HEK293 (cell line): ENCODE measurements at regions not wholly inside any gene's neighbourhood (a gene's known extent, or its start where the extent isn't known, plus 50 kb on each side); places are given as distances from the start of the nearest gene placed in this dataset.
A peak's percentile ranks its signal among the peaks of the same experiment; 100 is the strongest.

Source experiments
- CTCF ChIA-PET: fragments of 350-600 bp; formaldehyde crosslinking; extraction: SDS; loops from one replicate; lab custom pipeline; 2021; ENCODE audit warnings: antibody characterized with exemption; lab: Yijun Ruan, JAX
- POLR2A ChIA-PET: fragments of 300-600 bp; formaldehyde crosslinking; extraction: SDS; loops from one replicate; lab custom pipeline; 2020; ENCODE audit warnings: antibody characterized with exemption, inconsistent platforms; lab: Yijun Ruan, JAX
- H3K27ac ChIP-seq: fragments of 200-500 bp; sonication (Bioruptor generic); 2 replicates; pipeline ENCODE4 v1.5.1; 2014; ENCODE audit warnings: low read depth, low read length, control low read depth, inconsistent platforms; ENCODE audit errors: extremely low read depth
- H3K36me3 ChIP-seq, 2 experiments: fragments of 200-500 bp in 1 of 2; sonication (Bioruptor generic) in 1 of 2; 1 replicate in 1 of 2; 2 replicates in 1 of 2; pipeline ENCODE4 v1.5.1; 2014 to 2017; ENCODE audit warnings: inconsistent platforms in 2 of 2, low read length in 2 of 2; ENCODE audit not compliant: control insufficient read depth in 2 of 2, insufficient read depth in 1 of 2
- H3K4me1 ChIP-seq: fragments of 200-500 bp; sonication (Bioruptor generic); 2 replicates; pipeline ENCODE4 v1.5.1; 2014; ENCODE audit warnings: mild to moderate bottlenecking, low read length, inconsistent platforms; ENCODE audit not compliant: control insufficient read depth, insufficient read depth
- H3K4me3 ChIP-seq: 2 replicates; pipeline ENCODE4 v1.5.1; 2011; ENCODE audit warnings: low read depth, mild to moderate bottlenecking, control low read depth, low read length, moderate library complexity
- H3K9me3 ChIP-seq: fragments of 200-500 bp; sonication (Bioruptor generic); 2 replicates; pipeline ENCODE4 v1.5.1; 2014; ENCODE audit warnings: low read depth, low read length, inconsistent platforms; ENCODE audit not compliant: control insufficient read depth, insufficient read depth
- HOXC10 ChIP-seq: sonication (generic); formaldehyde crosslinking; IDR thresholded peaks from 2 replicates; pipeline ENCODE4 v1.8.1; 2023; ENCODE audit warnings: mild to moderate bottlenecking, missing genetic modification reagents
- KLF9 ChIP-seq: fragments of 450-650 bp; formaldehyde crosslinking; IDR thresholded peaks from 2 replicates; pipeline ENCODE4 v1.5.1; 2016; ENCODE audit warnings: missing biosample characterization, missing genetic modification characterization, low read depth
- OSR2 ChIP-seq: fragments of 450-650 bp; formaldehyde crosslinking; IDR thresholded peaks from 2 replicates; pipeline ENCODE4 v1.5.1; 2016; ENCODE audit warnings: missing biosample characterization, missing genetic modification characterization
- ZBTB17 ChIP-seq: fragments of 450-650 bp; formaldehyde crosslinking; IDR thresholded peaks from 2 replicates; pipeline ENCODE4 v1.5.1; 2016; ENCODE audit warnings: missing biosample characterization, missing genetic modification characterization
- ZNF132 ChIP-seq: fragments of 450-650 bp; formaldehyde crosslinking; IDR thresholded peaks from 2 replicates; pipeline ENCODE4 v1.5.1; 2017; ENCODE audit warnings: missing biosample characterization, missing genetic modification characterization, borderline replicate concordance
- ZNF366 ChIP-seq: fragments of 450-650 bp; formaldehyde crosslinking; conservative IDR thresholded peaks from 2 replicates; pipeline ENCODE4 v1.5.1; 2016; ENCODE audit warnings: missing biosample characterization, missing genetic modification characterization
- ZNF510 ChIP-seq: fragments of 450-650 bp; formaldehyde crosslinking; IDR thresholded peaks from 2 replicates; pipeline ENCODE4 v1.5.1; 2018; ENCODE audit warnings: mild to moderate bottlenecking, missing genetic modification characterization, missing biosample characterization; ENCODE audit not compliant: insufficient replicate concordance
- TF ChIP-seq, protein P1 (sequence below): fragments of 450-650 bp; formaldehyde crosslinking; IDR thresholded peaks from 2 replicates; pipeline ENCODE4 v1.5.1; 2017; ENCODE audit warnings: missing biosample characterization, mild to moderate bottlenecking, missing genetic modification characterization, moderate library complexity
- TF ChIP-seq, protein P2 (sequence below): fragments of 450-650 bp; formaldehyde crosslinking; IDR thresholded peaks from 2 replicates; pipeline ENCODE4 v1.5.1; 2016; ENCODE audit warnings: missing biosample characterization, missing genetic modification characterization
- TF ChIP-seq, protein P3 (sequence below): fragments of 450-650 bp; formaldehyde crosslinking; IDR thresholded peaks from 2 replicates; pipeline ENCODE4 v1.5.1; 2016; ENCODE audit warnings: missing biosample characterization, missing genetic modification characterization

DNA sequence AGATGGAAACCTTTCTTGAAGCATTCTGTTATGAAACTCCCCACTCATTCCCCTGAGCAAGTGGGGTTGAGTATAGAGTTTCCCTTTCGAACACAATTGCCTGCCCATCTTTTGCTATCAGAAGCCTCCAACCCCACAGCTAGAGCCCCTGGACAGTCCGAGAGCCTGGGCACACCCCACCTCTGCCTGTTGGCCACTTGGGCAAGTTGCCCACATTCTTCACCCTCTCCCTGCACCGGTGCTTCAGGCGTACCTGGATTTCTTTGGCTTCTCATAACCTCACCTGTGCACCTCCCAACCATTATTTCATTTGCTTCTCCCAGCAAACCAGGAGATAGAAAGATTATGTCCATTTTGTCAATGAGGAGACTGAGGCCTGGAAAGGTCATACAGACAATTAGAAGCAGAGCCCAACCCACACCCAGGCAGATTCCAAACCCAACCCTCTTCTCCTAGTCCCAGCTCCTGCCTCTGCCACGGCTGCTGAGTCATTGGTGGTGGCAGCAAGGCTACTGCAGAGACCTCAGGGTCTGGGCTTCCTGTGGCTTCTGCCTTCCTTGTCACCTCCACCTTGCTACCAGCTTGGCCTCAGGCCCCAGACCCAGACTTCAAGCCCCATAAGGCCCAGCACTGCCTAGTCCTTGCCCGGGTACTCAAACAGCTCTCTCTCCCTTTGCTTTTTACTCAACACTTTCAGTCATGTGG is 118.7 kb upstream of the ZBTB40 start:
- no peaks in the 10 kb centered on the region for H3K36me3 ChIP-seq
- CTCF ChIA-PET = no interaction called here
- H3K27ac ChIP-seq = no peak overlapping the region
- POLR2A ChIA-PET = no interaction called here
- H3K4me1 ChIP-seq = no peaks in the 10 kb centered on the region
- H3K9me3 ChIP-seq = no peaks in the 10 kb centered on the region
- no peak overlapping the region for H3K4me3 ChIP-seq
- TF ChIP-seq, protein P1, sequence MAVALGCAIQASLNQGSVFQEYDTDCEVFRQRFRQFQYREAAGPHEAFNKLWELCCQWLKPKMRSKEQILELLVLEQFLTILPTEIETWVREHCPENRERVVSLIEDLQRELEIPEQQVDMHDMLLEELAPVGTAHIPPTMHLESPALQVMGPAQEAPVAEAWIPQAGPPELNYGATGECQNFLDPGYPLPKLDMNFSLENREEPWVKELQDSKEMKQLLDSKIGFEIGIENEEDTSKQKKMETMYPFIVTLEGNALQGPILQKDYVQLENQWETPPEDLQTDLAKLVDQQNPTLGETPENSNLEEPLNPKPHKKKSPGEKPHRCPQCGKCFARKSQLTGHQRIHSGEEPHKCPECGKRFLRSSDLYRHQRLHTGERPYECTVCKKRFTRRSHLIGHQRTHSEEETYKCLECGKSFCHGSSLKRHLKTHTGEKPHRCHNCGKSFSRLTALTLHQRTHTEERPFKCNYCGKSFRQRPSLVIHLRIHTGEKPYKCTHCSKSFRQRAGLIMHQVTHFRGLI (tag by site-specific recombination) = peak; percentile 72; the same call in 1 of the 2 replicates
- peak; percentile 73 for TF ChIP-seq OSR2 (tag by site-specific recombination)
- TF ChIP-seq, protein P2, sequence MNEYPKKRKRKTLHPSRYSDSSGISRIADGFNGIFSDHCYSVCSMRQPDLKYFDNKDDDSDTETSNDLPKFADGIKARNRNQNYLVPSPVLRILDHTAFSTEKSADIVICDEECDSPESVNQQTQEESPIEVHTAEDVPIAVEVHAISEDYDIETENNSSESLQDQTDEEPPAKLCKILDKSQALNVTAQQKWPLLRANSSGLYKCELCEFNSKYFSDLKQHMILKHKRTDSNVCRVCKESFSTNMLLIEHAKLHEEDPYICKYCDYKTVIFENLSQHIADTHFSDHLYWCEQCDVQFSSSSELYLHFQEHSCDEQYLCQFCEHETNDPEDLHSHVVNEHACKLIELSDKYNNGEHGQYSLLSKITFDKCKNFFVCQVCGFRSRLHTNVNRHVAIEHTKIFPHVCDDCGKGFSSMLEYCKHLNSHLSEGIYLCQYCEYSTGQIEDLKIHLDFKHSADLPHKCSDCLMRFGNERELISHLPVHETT (tag by site-specific recombination) = no peak
- TF ChIP-seq, all 188 proteins: peak for 2

DNA sequence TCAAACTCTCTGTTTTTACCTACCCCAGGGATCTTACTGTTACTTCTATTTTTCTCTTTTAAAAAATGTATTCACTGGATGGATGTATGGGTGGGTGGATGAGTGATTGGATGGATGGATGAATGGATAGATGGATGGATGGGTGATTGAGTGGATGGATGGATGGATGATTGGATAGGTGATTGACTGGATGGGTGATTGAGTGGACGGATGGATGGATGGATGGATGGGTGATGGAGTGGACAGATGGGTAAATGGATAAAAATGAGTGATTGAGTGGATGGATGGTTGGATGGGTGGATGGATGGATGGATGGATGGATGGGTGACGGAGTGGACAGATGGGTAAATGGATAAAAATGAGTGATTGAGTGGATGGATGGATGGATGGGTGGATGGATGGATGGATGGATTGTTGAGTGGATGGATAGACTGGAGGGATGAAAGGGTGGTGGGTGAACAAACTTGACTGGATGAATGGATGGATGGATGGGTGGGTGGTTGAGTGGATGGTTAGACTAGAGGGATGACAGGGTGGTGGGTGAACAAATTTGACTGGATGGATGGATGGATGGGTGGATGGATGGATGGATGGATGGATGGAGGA is 118.0 kb upstream of the ZBTB40 start:
- ChIA-PET CTCF (no interaction called here), POLR2A (no interaction called here)
- Histone ChIP-seq H3K9me3 (no peaks in the 10 kb centered on the region), H3K4me1 (no peaks in the 10 kb centered on the region), H3K4me3 (no peak overlapping the region), H3K36me3 (no peaks in the 10 kb centered on the region), H3K27ac (no peak overlapping the region)
- no peak for TF ChIP-seq KLF9 (tag by site-specific recombination)
- peak; percentile 93 for TF ChIP-seq ZNF366 (tag by site-specific recombination)
- TF ChIP-seq ZBTB17 = peak; percentile 99

DNA sequence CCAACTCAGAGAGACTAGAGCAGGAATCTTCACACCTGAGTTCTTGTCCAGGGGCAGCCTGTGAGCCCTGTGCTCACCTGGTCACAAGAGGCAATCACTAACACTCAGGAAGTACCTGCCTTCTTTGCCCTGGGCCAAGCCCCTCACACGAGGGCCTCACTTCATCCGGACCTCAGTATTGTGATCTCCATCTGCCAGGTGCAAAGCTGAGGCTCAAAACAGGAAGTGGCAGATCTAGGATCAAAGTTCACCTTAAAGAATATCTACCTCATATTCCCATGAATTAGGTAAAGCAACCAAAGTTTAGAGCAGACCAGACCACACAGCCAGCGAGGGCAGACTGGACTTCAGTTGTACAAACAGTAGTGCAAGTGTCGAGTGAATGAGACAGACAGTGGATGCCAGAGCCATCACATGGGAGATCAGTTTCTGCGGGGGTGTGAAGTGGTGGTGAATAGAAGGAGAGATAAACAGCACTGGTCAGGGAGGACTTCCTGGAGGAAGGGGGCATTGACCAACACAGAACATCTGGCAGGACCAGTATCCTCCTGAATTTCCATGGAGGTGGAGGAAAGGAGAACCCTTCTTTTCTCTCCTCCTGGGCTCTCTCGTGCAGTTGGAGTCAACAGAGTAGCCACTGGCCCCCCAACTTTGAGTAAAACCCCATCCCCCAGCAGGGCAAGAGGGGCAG is 116.6 kb upstream of the ZBTB40 start:
- Histone ChIP-seq H3K36me3 (no peaks in the 10 kb centered on the region), H3K4me1 (no peaks in the 10 kb centered on the region), H3K9me3 (no peaks in the 10 kb centered on the region), H3K27ac (no peak overlapping the region), H3K4me3 (no peak overlapping the region)
- ChIA-PET CTCF (interaction anchor here (0.5 kb wide), 1 partner anchor 378 kb away, joined by 3 read pairs; no protein-coding TSS in a partner anchor), POLR2A (no interaction called here)
- TF ChIP-seq ZNF132 (tag by site-specific recombination) = no peak
- TF ChIP-seq ZNF510 (tag by site-specific recombination) = no peak
- TF ChIP-seq HOXC10 (CRISPR knock-in tag) = no peak
- TF ChIP-seq, protein P3, sequence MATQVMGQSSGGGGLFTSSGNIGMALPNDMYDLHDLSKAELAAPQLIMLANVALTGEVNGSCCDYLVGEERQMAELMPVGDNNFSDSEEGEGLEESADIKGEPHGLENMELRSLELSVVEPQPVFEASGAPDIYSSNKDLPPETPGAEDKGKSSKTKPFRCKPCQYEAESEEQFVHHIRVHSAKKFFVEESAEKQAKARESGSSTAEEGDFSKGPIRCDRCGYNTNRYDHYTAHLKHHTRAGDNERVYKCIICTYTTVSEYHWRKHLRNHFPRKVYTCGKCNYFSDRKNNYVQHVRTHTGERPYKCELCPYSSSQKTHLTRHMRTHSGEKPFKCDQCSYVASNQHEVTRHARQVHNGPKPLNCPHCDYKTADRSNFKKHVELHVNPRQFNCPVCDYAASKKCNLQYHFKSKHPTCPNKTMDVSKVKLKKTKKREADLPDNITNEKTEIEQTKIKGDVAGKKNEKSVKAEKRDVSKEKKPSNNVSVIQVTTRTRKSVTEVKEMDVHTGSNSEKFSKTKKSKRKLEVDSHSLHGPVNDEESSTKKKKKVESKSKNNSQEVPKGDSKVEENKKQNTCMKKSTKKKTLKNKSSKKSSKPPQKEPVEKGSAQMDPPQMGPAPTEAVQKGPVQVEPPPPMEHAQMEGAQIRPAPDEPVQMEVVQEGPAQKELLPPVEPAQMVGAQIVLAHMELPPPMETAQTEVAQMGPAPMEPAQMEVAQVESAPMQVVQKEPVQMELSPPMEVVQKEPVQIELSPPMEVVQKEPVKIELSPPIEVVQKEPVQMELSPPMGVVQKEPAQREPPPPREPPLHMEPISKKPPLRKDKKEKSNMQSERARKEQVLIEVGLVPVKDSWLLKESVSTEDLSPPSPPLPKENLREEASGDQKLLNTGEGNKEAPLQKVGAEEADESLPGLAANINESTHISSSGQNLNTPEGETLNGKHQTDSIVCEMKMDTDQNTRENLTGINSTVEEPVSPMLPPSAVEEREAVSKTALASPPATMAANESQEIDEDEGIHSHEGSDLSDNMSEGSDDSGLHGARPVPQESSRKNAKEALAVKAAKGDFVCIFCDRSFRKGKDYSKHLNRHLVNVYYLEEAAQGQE = no peak
- TF ChIP-seq, all 188 proteins: peak for 0
